HL-60 (cell line): ENCODE measurements at regions not wholly inside any gene's neighbourhood (a gene's known extent, or its start where the extent isn't known, plus 50 kb on each side); places are given as distances from the start of the nearest gene placed in this dataset.

Experiments used
- DNase-seq, 2 experiments: peaks; one replicate each; pipeline ENCODE4 v3.0.0-alpha.2; 2010 to 2020; ENCODE audit warnings: low read depth in 1 of 2, low spot score in 1 of 2
- H3K27ac ChIP-seq: fragments of 250-450 bp; sonication (Bioruptor Pico); replicated peaks from 2 replicates; pipeline ENCODE4 v1.5.1; 2020; ENCODE audit warnings: mild to moderate bottlenecking, moderate library complexity
- H3K27me3 ChIP-seq: fragments of 250-450 bp; sonication (Bioruptor Pico); 2 replicates; pipeline ENCODE4 v1.5.1; 2021; ENCODE audit warnings: mild to moderate bottlenecking, moderate library complexity; ENCODE audit not compliant: insufficient read depth, poor library complexity, severe bottlenecking
- H3K4me3 ChIP-seq: replicated peaks from 2 replicates; pipeline ENCODE4 v1.5.1; 2011; ENCODE audit warnings: mild to moderate bottlenecking, control low read depth, low read length; ENCODE audit not compliant: insufficient read depth
- GABPA ChIP-seq: IDR thresholded peaks from 2 replicates; pipeline ENCODE4 v1.6.1; 2012; ENCODE audit warnings: low read depth
- POLR2AphosphoS5 ChIP-seq: IDR thresholded peaks from 2 replicates; pipeline ENCODE4 v1.6.1; 2012; ENCODE audit warnings: low read depth
- SPI1 ChIP-seq: IDR thresholded peaks from 2 replicates; pipeline ENCODE4 v1.6.1; 2012; ENCODE audit warnings: low read depth, mild to moderate bottlenecking, borderline replicate concordance
- TF ChIP-seq, protein P1 (sequence below): IDR thresholded peaks from one replicate; pipeline ENCODE4 v1.5.1; 2011; ENCODE audit warnings: low read length, control low read depth, inconsistent platforms; ENCODE audit not compliant: insufficient read depth
- TF ChIP-seq, protein P2 (sequence below): IDR thresholded peaks from 2 replicates; pipeline ENCODE4 v1.6.1; 2012; ENCODE audit warnings: low read depth; ENCODE audit not compliant: insufficient replicate concordance

DNA sequence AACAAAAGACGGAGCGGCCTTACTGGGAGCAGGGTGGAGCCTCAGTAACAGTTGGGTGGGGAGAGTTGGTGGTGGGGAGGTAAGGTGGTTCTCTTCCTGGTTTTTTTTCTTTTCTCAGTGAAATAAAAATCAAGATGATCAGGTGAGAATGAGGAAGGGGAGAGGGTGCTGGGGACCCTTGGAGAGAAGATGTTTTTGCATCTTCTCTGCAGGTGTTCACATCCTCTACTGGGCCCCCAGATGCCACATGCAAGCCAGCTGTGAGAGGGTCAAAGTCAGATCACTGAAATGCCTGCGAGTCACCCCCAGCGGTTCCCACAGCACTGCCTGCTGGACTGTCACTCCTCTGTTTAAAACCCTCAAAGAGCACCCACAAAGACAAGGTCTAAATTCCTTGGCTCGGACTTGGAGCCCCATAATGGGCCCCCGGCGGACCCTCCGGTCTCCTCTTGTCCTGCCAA is 69.8 kb upstream of the FHL2 start:
- no peak overlapping the region for H3K27ac ChIP-seq
- no peak for DNase-seq
- no peaks in the 10 kb centered on the region for H3K27me3 ChIP-seq
- TF ChIP-seq, protein P1, sequence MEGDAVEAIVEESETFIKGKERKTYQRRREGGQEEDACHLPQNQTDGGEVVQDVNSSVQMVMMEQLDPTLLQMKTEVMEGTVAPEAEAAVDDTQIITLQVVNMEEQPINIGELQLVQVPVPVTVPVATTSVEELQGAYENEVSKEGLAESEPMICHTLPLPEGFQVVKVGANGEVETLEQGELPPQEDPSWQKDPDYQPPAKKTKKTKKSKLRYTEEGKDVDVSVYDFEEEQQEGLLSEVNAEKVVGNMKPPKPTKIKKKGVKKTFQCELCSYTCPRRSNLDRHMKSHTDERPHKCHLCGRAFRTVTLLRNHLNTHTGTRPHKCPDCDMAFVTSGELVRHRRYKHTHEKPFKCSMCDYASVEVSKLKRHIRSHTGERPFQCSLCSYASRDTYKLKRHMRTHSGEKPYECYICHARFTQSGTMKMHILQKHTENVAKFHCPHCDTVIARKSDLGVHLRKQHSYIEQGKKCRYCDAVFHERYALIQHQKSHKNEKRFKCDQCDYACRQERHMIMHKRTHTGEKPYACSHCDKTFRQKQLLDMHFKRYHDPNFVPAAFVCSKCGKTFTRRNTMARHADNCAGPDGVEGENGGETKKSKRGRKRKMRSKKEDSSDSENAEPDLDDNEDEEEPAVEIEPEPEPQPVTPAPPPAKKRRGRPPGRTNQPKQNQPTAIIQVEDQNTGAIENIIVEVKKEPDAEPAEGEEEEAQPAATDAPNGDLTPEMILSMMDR, result no peak
- no peak for TF ChIP-seq SPI1
- TF ChIP-seq, protein P2, sequence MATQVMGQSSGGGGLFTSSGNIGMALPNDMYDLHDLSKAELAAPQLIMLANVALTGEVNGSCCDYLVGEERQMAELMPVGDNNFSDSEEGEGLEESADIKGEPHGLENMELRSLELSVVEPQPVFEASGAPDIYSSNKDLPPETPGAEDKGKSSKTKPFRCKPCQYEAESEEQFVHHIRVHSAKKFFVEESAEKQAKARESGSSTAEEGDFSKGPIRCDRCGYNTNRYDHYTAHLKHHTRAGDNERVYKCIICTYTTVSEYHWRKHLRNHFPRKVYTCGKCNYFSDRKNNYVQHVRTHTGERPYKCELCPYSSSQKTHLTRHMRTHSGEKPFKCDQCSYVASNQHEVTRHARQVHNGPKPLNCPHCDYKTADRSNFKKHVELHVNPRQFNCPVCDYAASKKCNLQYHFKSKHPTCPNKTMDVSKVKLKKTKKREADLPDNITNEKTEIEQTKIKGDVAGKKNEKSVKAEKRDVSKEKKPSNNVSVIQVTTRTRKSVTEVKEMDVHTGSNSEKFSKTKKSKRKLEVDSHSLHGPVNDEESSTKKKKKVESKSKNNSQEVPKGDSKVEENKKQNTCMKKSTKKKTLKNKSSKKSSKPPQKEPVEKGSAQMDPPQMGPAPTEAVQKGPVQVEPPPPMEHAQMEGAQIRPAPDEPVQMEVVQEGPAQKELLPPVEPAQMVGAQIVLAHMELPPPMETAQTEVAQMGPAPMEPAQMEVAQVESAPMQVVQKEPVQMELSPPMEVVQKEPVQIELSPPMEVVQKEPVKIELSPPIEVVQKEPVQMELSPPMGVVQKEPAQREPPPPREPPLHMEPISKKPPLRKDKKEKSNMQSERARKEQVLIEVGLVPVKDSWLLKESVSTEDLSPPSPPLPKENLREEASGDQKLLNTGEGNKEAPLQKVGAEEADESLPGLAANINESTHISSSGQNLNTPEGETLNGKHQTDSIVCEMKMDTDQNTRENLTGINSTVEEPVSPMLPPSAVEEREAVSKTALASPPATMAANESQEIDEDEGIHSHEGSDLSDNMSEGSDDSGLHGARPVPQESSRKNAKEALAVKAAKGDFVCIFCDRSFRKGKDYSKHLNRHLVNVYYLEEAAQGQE, result no peak
- TF ChIP-seq POLR2AphosphoS5, result no peak
- no peak for TF ChIP-seq GABPA
- no peak overlapping the region for H3K4me3 ChIP-seq

DNA sequence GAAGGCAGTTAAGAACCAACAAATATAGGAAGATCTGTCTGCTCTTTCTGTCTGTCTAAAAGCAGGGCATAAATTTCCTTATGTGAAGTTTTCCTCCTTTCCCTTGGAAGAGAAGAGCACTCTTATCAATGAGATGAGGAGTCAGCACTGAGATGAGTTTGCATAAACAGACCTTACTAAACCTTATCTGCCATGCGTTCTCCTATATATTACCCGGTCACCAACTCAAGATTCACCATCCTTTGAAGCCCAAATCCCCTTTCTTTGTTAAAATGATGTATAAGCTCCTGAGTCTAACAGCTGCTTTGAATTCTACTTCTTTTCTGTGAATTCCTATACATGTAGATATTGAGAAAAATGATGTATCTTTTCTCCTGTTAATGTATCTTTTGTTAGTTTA is 65.5 kb upstream of the FHL2 start:
- DNase-seq, result no peak
- no peak overlapping the region for H3K27ac ChIP-seq
- no peaks in the 10 kb centered on the region for H3K27me3 ChIP-seq
- TF ChIP-seq, protein P2, result no peak
- no peak overlapping the region for H3K4me3 ChIP-seq

DNA sequence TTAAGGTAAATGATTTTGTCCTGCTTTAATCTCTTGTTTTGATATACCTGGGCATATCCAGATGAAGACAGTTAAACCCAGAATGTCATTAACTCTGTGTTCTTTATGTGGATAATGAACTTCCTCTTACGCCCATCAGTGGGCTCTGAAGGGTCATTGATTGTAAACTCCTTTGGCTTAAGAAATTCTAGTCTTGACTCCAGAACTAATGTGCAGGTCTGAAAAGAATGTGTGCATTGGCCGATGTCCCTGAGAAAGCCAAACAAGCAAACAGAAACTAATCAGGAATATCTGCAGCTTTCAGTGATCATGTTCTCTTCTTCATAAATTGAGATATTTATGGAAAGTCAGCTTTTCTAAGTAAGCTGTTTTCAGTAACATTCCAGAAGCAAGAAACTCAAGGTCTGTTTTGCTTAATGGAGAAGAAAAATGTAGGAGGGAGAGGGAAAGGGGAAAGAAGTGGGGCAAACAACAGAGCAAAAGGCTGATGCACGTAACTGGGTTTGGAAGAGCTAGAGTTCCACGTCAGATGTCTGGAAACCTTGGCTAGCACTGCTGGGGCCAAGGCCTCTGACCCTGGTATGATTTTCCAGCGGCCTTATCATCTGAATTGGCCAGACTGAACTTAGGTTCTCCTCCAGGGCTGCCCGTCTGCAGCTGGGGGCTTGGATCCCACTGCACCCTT is 61.3 kb upstream of the FHL2 start:
- no peak for DNase-seq
- H3K4me3 ChIP-seq, result no peak overlapping the region
- TF ChIP-seq SPI1 (no peak), GABPA (no peak), POLR2AphosphoS5 (no peak)
- TF ChIP-seq, protein P1, result no peak
- TF ChIP-seq, protein P2, result no peak
- H3K27me3 ChIP-seq, result peaks cover 4% of the 10 kb centered on the region
- H3K27ac ChIP-seq, result no peak overlapping the region
